HG03432 (cell line): ENCODE measurements at regions not wholly inside any gene's neighbourhood (a gene's known extent, or its start where the extent isn't known, plus 50 kb on each side); places are given as distances from the start of the nearest gene placed in this dataset.

Experiments
- ATAC-seq: cut with Tn5 transposase; IDR thresholded peaks from one replicate; pipeline ENCODE4 v1.9.1; 2021; ENCODE audit warnings: mild to moderate bottlenecking, moderate library complexity; ENCODE audit not compliant: unreplicated experiment

GRCh38 chr5:167643631-167644280, 647.7 kb upstream of the WWC1 start:
- no peak for ATAC-seq

GRCh38 chr5:167644619-167645018, 646.8 kb upstream of the WWC1 start:
- no peak for ATAC-seq

- no peak for ATAC-seq
Measured at GRCh38 chr5:167649471-167649870, 642.0 kb upstream of the WWC1 start.

GRCh38 chr5:167652690-167653089, 638.8 kb upstream of the WWC1 start:
- ATAC-seq: no peak

- ATAC-seq: no peak
Measured at GRCh38 chr5:167653645-167654106, 637.8 kb upstream of the WWC1 start.

- ATAC-seq: no peak
Measured at GRCh38 chr5:167657016-167657415, 634.4 kb upstream of the WWC1 start.

- ATAC-seq: no peak
Measured at GRCh38 chr5:167658889-167659288, 632.6 kb upstream of the WWC1 start.

GRCh38 chr5:167661605-167662004, 629.8 kb upstream of the WWC1 start:
- ATAC-seq: no peak

- peak; percentile 64 for ATAC-seq
Measured at GRCh38 chr5:167664222-167664804, 627.1 kb upstream of the WWC1 start.

GRCh38 chr5:167665841-167666375, 625.5 kb upstream of the WWC1 start:
- no peak for ATAC-seq

- ATAC-seq: no peak
Measured at GRCh38 chr5:167671176-167671575, 620.3 kb upstream of the WWC1 start.

- ATAC-seq: no peak
Measured at GRCh38 chr5:167673942-167674341, 617.5 kb upstream of the WWC1 start.

GRCh38 chr5:167678481-167678880, 613.0 kb upstream of the WWC1 start:
- ATAC-seq: no peak

GRCh38 chr5:167684251-167684650, 607.2 kb upstream of the WWC1 start:
- no peak for ATAC-seq

GRCh38 chr5:167688341-167689130, 602.9 kb upstream of the WWC1 start:
- ATAC-seq: no peak

- ATAC-seq: no peak
Measured at GRCh38 chr5:167694325-167695147, 596.9 kb upstream of the WWC1 start.

- ATAC-seq: no peak
Measured at GRCh38 chr5:167696558-167697314, 594.7 kb upstream of the WWC1 start.

GRCh38 chr5:167699432-167699831, 592.0 kb upstream of the WWC1 start:
- peak; percentile 67 for ATAC-seq

GRCh38 chr5:167701051-167701450, 590.4 kb upstream of the WWC1 start:
- ATAC-seq: no peak

GRCh38 chr5:167702014-167702413, 589.4 kb upstream of the WWC1 start:
- no peak for ATAC-seq
